Cardiac fibroblast (primary cell): ENCODE measurements at regions not wholly inside any gene's neighbourhood (a gene's known extent, or its start where the extent isn't known, plus 50 kb on each side); places are given as distances from the start of the nearest gene placed in this dataset.

Experiments used
- DNase-seq, 2 donors: peaks; one replicate each; pipeline versions ENCODE4 v3.0.0 to v3.0.0-alpha.2; 2010; ENCODE audit warnings: low read depth in 2 of 2
- H3K4me3 ChIP-seq, 2 donors: replicated peaks in 1 of 2; 1 replicate in 1 of 2; 2 replicates in 1 of 2; pipeline ENCODE4 v1.5.1; 2011; ENCODE audit warnings: low read depth in 2 of 2, low read length in 2 of 2, mild to moderate bottlenecking in 2 of 2, moderate library complexity in 1 of 2
- TF ChIP-seq, protein P1 (sequence below): IDR thresholded peaks from one replicate; pipeline ENCODE4 v1.5.1; 2011; ENCODE audit warnings: low read depth, mild to moderate bottlenecking, low read length, inconsistent platforms

DNA sequence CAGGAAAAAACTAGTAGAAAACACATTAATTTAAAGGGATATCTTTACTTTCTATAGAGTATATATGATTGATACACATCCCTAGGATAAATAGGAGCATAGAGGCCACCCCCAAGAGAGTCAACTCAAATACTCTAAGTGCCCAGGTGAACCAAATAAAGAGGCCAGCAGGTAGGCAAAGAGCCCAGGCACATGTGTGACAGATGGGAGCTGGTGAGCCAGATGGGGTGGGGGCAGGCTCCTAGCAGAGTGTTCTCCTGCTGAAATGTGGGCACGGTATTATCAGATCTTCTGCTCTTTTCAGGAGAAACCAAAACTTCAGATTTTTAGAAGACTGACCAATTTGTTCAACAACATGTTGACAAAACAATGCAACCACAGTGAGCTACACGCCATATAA is 333.4 kb upstream of the PKN2 start:
- no peak for DNase-seq
- TF ChIP-seq, protein P1, sequence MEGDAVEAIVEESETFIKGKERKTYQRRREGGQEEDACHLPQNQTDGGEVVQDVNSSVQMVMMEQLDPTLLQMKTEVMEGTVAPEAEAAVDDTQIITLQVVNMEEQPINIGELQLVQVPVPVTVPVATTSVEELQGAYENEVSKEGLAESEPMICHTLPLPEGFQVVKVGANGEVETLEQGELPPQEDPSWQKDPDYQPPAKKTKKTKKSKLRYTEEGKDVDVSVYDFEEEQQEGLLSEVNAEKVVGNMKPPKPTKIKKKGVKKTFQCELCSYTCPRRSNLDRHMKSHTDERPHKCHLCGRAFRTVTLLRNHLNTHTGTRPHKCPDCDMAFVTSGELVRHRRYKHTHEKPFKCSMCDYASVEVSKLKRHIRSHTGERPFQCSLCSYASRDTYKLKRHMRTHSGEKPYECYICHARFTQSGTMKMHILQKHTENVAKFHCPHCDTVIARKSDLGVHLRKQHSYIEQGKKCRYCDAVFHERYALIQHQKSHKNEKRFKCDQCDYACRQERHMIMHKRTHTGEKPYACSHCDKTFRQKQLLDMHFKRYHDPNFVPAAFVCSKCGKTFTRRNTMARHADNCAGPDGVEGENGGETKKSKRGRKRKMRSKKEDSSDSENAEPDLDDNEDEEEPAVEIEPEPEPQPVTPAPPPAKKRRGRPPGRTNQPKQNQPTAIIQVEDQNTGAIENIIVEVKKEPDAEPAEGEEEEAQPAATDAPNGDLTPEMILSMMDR: no peak

DNA sequence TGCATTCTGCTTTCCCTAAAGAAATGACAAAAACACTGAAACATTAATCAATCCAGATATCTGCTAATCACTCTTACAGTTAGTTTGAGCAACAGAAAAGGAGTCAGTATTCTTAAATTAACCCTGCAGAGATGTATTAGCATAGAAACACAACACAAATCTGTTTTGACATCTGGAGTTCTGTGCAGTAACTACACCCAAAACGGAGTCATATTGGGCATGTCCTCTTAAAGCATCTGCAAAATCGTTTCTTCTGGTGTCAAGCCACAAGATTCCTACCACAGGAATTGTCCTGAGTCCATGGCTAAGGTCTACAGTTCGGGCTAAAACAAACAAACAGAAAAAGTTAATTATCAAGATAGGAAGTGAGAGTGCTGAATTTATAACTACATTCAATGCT is 332.1 kb upstream of the PKN2 start:
- H3K4me3 ChIP-seq: no peak overlapping the region
- DNase-seq: no peak
- TF ChIP-seq, protein P1: no peak

More for the DNA sequence above, 333.4 kb upstream of the PKN2 start:
- no peak overlapping the region for H3K4me3 ChIP-seq

DNA sequence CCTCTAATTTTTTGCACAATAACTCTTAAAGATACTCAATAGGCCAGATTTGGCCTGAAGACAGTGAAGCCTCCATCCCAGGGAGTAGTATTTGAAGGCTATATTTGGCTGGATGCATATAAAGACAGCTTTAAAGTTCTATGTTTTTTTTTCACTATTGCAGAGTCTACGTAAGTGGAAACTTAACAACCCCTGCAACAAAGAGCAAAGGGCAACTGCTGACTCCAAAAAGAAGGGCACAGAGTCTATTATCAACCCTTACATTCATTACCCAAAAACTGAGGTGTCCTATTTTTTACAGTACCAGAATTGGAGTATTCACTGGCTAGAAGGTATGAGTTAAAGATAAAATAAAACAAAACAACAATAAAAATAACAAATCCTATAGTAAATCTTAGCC is 329.8 kb upstream of the PKN2 start:
- TF ChIP-seq, protein P1: no peak
- DNase-seq: no peak
- H3K4me3 ChIP-seq: no peak overlapping the region

DNA sequence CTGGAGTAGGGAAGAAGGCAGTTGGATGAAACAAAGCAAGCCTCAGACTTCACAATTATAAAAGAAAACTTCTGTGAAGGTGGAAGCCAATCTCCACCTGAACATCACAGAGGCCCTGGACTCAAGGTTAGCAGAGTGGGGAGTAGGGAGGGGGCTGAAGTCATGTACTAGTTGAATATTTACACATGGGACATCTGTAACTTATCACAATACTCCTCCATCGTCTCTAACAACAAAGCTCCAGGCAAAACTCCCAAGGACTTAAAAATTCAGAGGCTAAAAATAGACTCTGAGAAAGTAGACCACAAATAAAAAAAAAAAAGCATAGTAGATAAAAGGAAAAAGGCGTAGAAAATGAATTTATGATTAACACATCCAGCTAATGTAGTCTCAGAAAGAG is 326.3 kb upstream of the PKN2 start:
- TF ChIP-seq, protein P1: no peak
- no peak for DNase-seq
- H3K4me3 ChIP-seq: no peak overlapping the region

DNA sequence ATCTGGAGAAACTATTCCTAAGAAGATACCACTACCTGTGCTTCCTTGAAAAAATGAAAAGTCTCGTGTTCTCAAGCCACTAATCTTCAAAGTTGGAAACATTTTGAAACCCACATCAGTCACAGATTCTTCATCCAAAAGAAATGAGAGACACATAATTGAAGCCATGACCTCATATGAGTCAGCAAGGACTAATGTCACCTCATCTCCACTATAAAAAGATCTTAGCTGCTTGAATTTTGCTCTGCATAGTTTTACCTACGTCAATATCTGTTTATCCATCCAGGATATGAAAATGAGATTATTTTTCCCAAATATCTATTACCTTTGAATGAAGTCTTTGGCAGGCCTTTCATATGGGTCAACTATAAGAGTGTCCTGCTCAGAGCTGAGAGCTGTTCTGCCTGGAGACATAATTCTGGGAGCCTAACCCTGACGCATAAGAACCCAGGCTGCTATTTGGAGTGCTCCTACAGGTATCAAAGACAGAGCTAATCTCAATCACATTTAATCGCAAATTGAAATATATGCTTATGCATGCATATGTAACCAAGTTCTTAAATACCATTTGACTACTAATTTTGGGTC is 312.5 kb upstream of the PKN2 start:
- no peak for DNase-seq
- no peak overlapping the region for H3K4me3 ChIP-seq
- TF ChIP-seq, protein P1: no peak

DNA sequence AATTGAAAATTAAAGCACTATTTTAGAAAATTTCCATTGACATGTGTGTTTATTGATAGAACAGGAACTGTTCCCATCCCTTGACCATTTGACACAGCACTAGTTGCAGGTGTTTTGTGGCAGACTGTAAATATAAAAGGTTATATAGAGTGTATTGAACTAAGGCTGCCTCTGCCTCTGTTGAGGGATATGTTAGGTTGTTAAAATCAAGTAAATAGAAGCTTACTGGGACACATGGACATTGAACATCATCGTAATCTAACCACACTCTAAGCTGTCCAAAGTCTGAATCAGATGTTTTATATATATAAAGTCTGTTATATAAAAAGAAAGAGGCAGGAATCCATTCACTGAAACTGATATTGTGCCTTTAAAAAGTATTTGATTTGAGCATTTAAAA is 308.1 kb upstream of the PKN2 start:
- TF ChIP-seq, protein P1: no peak
- DNase-seq: no peak
- H3K4me3 ChIP-seq: no peak overlapping the region

DNA sequence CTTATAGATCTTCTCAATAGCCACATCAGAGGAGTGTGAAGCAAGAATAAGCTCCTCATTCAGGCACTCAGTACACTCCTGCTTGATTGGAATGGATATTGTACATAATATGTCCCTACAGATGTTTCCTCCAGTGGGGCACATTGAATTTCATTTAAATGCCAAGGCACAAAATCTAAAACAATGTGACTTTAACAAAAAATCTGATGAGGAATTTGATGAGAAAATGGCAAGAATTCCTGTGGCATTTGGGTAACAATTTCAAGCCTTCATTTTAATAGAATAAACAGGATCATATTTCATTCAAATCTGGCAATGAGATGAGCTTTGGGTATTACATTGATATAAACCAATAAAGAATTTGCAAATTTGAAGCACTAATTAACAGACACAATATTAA is 307.7 kb upstream of the PKN2 start:
- TF ChIP-seq, protein P1: no peak
- DNase-seq: no peak
- no peak overlapping the region for H3K4me3 ChIP-seq
